ENCODE measurements at regions not wholly inside any gene's neighbourhood (a gene's known extent, or its start where the extent isn't known, plus 50 kb on each side); places are given as distances from the start of the nearest gene placed in this dataset.

DNA sequence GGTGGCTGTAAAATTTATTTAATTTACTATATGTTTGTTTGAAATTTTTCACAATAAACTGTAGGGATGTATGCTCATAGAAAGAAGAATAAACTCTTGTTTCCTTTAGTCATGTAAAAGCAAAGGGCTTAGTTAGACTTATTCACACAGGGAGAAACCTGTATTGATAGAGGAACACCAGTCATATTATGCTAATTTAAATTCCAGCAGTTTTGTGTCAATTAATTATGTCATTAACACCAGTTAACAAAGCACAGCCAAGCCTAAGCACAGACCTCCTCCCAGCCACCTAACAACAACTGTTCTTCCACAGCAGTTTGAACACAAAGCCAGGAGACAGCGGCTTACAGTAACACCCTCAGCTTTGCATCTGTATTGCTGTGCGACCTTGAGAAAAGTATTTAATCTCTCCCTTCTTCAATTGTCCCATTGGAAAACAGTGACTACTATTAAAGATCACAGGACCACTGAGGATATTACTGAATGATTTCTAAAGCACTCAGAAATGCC lies 260.8 kb upstream of the RRP15 start:
- Mint-ChIP-seq H3K9me3 (ENCODE audit: low read depth) (peaks cover 3% of the 10 kb centered on the region), H3K4me3 (ENCODE audit: unreplicated experiment) (no peak overlapping the region), H3K36me3 (ENCODE audit: low read depth) (no peaks in the 10 kb centered on the region), H3K27me3 (ENCODE audit: low read depth) (no peaks in the 10 kb centered on the region), H3K4me1 (ENCODE audit: low read depth) (no peaks in the 10 kb centered on the region), H3K27ac (ENCODE audit: unreplicated experiment) (no peak overlapping the region)
- no peak for DNase-seq (ENCODE audit: low spot score)
- TF ChIP-seq, protein P1, sequence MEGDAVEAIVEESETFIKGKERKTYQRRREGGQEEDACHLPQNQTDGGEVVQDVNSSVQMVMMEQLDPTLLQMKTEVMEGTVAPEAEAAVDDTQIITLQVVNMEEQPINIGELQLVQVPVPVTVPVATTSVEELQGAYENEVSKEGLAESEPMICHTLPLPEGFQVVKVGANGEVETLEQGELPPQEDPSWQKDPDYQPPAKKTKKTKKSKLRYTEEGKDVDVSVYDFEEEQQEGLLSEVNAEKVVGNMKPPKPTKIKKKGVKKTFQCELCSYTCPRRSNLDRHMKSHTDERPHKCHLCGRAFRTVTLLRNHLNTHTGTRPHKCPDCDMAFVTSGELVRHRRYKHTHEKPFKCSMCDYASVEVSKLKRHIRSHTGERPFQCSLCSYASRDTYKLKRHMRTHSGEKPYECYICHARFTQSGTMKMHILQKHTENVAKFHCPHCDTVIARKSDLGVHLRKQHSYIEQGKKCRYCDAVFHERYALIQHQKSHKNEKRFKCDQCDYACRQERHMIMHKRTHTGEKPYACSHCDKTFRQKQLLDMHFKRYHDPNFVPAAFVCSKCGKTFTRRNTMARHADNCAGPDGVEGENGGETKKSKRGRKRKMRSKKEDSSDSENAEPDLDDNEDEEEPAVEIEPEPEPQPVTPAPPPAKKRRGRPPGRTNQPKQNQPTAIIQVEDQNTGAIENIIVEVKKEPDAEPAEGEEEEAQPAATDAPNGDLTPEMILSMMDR (IDR thresholded peaks at IDR 0.05): no peak

DNA sequence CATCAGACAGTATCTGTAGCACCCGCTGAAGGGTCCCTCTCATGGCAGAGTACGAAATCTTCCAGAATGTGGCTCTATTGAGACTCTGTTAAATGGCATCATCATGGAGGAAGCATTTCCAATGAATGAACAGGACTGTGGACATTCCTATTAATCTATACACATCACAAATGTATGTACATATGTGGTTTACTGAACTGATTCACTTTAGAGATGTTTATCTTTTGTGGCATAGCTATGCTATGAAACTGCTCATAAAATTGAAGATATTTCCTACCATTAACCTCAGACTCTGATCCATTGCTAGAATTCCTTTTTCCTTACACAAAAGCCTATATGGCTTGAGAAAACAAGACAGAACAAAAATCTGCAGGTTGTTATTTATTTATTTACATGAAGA lies 259.6 kb upstream of the RRP15 start:
- TF ChIP-seq, protein P1 (IDR thresholded peaks at IDR 0.05): no peak
- H3K27me3 Mint-ChIP-seq (ENCODE audit: low read depth): peaks cover under 1% of the 10 kb centered on the region
- no peak for DNase-seq (ENCODE audit: low spot score)
- no peaks in the 10 kb centered on the region for H3K4me1 Mint-ChIP-seq (ENCODE audit: low read depth)
- H3K4me3 Mint-ChIP-seq (ENCODE audit: unreplicated experiment): no peak overlapping the region
- no peaks in the 10 kb centered on the region for H3K36me3 Mint-ChIP-seq (ENCODE audit: low read depth)
- H3K9me3 Mint-ChIP-seq (ENCODE audit: low read depth): peaks cover 3% of the 10 kb centered on the region
- H3K27ac Mint-ChIP-seq (ENCODE audit: unreplicated experiment): no peak overlapping the region

DNA sequence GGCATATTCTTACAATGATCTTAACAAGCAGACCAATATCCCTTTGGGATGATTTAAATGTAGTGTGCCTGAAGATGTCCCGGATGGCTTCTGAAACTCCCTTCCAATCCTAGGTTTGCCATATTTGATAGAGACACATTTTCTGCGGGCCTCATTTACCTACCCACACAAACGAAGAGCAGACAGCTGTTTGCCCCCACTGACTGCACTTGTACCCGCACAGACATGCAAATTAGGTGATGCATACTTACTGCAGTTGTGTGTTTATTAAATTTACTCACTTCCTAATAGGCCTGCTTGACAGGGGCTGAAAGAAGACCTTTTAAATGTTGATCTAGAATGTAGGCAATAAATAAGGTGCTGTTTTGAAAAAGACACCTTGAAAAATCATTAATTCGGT lies 257.9 kb upstream of the RRP15 start:
- H3K27ac Mint-ChIP-seq (ENCODE audit: unreplicated experiment): no peak overlapping the region
- no peaks in the 10 kb centered on the region for H3K9me3 Mint-ChIP-seq (ENCODE audit: low read depth)
- TF ChIP-seq, protein P1 (IDR thresholded peaks at IDR 0.05): no peak
- no peaks in the 10 kb centered on the region for H3K36me3 Mint-ChIP-seq (ENCODE audit: low read depth)
- H3K4me1 Mint-ChIP-seq (ENCODE audit: low read depth): no peaks in the 10 kb centered on the region
- H3K4me3 Mint-ChIP-seq (ENCODE audit: unreplicated experiment): no peak overlapping the region
- peaks cover 14% of the 10 kb centered on the region for H3K27me3 Mint-ChIP-seq (ENCODE audit: low read depth)
- DNase-seq (ENCODE audit: low spot score): no peak

DNA sequence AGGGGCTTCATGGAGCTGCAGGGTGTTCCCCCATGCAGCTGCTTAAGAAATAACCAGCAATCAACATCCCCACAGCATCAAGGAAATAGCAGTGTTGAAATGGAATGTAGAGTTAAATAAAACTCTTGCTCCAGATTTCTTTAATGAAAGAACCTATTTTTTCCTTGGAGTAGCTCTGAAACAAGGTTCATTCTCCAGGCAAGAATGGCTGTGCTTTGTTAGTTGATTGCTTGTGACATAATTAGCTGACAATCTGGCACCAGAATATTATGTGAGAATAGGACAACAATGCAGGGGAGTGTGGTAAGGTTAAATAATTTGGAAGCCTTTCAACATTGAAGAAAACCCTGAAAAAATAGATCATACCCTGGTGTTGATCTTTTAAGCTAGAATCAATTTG lies 254.2 kb upstream of the RRP15 start:
- no peak overlapping the region for H3K27ac Mint-ChIP-seq (ENCODE audit: unreplicated experiment)
- H3K36me3 Mint-ChIP-seq (ENCODE audit: low read depth): no peaks in the 10 kb centered on the region
- DNase-seq (ENCODE audit: low spot score): no peak
- H3K27me3 Mint-ChIP-seq (ENCODE audit: low read depth): peaks cover 20% of the 10 kb centered on the region
- no peaks in the 10 kb centered on the region for H3K9me3 Mint-ChIP-seq (ENCODE audit: low read depth)
- H3K4me1 Mint-ChIP-seq (ENCODE audit: low read depth): no peaks in the 10 kb centered on the region
- TF ChIP-seq, protein P1 (IDR thresholded peaks at IDR 0.05): no peak
- H3K4me3 Mint-ChIP-seq (ENCODE audit: unreplicated experiment): no peak overlapping the region

DNA sequence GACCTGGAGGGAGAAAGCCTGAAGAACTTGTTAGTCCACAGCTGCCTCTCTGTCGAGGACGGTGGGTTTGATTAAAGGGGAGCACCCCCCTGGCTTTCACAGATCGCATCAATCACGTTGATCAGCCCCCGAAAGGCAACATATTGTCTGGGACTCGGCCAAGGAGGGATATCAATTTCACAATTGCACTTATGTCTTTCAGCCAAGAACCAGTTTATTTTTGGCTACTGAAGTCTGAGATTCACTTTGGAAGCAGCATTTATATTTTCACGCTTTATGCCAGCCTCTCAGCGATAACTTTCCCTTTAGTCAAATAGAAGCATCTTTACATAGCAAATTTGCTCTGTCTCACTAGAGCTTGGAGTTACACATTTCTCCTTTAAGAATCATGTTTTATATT lies 253.2 kb upstream of the RRP15 start:
- TF ChIP-seq, protein P1 (IDR thresholded peaks at IDR 0.05): no peak
- no peak overlapping the region for H3K4me3 Mint-ChIP-seq (ENCODE audit: unreplicated experiment)
- no peaks in the 10 kb centered on the region for H3K4me1 Mint-ChIP-seq (ENCODE audit: low read depth)
- H3K9me3 Mint-ChIP-seq (ENCODE audit: low read depth): no peaks in the 10 kb centered on the region
- no peak overlapping the region for H3K27ac Mint-ChIP-seq (ENCODE audit: unreplicated experiment)
- no peaks in the 10 kb centered on the region for H3K36me3 Mint-ChIP-seq (ENCODE audit: low read depth)
- peaks cover 20% of the 10 kb centered on the region for H3K27me3 Mint-ChIP-seq (ENCODE audit: low read depth)
- no peak for DNase-seq (ENCODE audit: low spot score)

Data from chondrocyte (in vitro differentiated cells).